Karpas-422 (cell line): ENCODE measurements at regions not wholly inside any gene's neighbourhood (a gene's known extent, or its start where the extent isn't known, plus 50 kb on each side); places are given as distances from the start of the nearest gene placed in this dataset.
A peak's percentile ranks its signal among the peaks of the same experiment; 100 is the strongest.
"Not testable (repeated sequence)": the region's sequence is repeated elsewhere in the genome, so short reads cannot be mapped to it uniquely, and the experiment has no call there.

Source experiments
- DNase-seq: peaks from one replicate; pipeline ENCODE4 v3.0.0-alpha.2; 2015
- H2AFZ ChIP-seq: fragments of 200-600 bp; sonication (generic); 2 replicates; pipeline ENCODE4 v1.6.1; 2014; ENCODE audit warnings: antibody characterized with exemption, low read length, mixed read lengths
- H3K27ac ChIP-seq: fragments of 200-600 bp; sonication (generic); 2 replicates; pipeline ENCODE4 v1.5.1; 2014; ENCODE audit warnings: mild to moderate bottlenecking, low read length, moderate library complexity
- H3K27me3 ChIP-seq: fragments of 200-600 bp; sonication (generic); 2 replicates; pipeline ENCODE4 v1.6.1; 2014; ENCODE audit warnings: low read length, mixed read lengths
- H3K36me3 ChIP-seq: fragments of 200-600 bp; sonication (generic); 2 replicates; pipeline ENCODE4 v1.6.1; 2014; ENCODE audit warnings: low read length, mixed read lengths; ENCODE audit not compliant: insufficient read depth
- H3K4me1 ChIP-seq: fragments of 200-600 bp; sonication (generic); 2 replicates; pipeline ENCODE4 v1.6.1; 2014; ENCODE audit warnings: mild to moderate bottlenecking, low read length, mixed read lengths
- H3K4me2 ChIP-seq: fragments of 200-600 bp; sonication (generic); 2 replicates; pipeline ENCODE4 v1.6.1; 2014; ENCODE audit warnings: low read length, low read depth, mild to moderate bottlenecking; ENCODE audit not compliant: poor library complexity, severe bottlenecking
- H3K4me3 ChIP-seq: fragments of 200-600 bp; sonication (generic); 2 replicates; pipeline ENCODE4 v1.5.1; 2014; ENCODE audit warnings: mild to moderate bottlenecking, antibody characterized with exemption, low read length, mixed read lengths
- H3K79me2 ChIP-seq: fragments of 200-600 bp; sonication (generic); 2 replicates; pipeline ENCODE4 v1.6.1; 2014; ENCODE audit warnings: mild to moderate bottlenecking, low read length, mixed read lengths
- H3K9ac ChIP-seq: fragments of 200-600 bp; sonication (generic); 2 replicates; pipeline ENCODE4 v1.6.0; 2014; ENCODE audit warnings: low read length
- H3K9me2 ChIP-seq: fragments of 200-600 bp; sonication (generic), shearing (Covaris generic); replicated peaks from 2 replicates; pipeline ENCODE4 v1.6.0; 2014; ENCODE audit warnings: mild to moderate bottlenecking, low read length, moderate library complexity; ENCODE audit not compliant: insufficient read depth
- H3K9me3 ChIP-seq: fragments of 300-700, 200-600 bp; sonication (generic); 2 replicates; pipeline ENCODE4 v1.6.1; 2014; ENCODE audit warnings: low read length, mixed read lengths
- H4K20me1 ChIP-seq: fragments of 200-600 bp; sonication (generic); 2 replicates; pipeline ENCODE4 v1.6.1; 2014; ENCODE audit warnings: mild to moderate bottlenecking, antibody characterized with exemption, low read length, low read depth; ENCODE audit not compliant: insufficient read depth

DNA sequence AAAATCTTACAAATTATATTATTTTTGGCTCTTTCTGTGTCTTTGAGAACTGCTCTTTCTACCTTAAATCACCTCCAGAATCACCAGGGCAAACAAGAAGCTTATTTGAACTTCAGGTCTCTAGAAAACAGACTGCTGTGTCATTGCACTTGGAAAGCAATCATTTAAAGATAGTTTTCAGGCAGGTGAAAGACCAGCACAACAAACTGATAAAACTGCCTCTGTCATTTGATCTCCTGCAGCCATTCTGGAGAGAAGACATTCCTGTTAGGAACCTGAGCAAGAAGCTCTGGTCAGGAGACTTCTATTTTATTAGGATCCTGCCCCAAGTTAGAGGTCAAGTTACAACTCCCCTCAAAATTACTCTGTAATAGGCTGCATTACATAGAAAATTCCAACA lies 50.7 kb upstream of the AP4E1 start:
- H3K79me2 ChIP-seq: no peaks in the 10 kb centered on the region
- H3K4me1 ChIP-seq: peaks cover 14% of the 10 kb centered on the region
- H2AFZ ChIP-seq: no peak overlapping the region
- H3K9ac ChIP-seq: no peak overlapping the region
- no peaks in the 10 kb centered on the region for H3K27me3 ChIP-seq
- no peak for DNase-seq
- no peak overlapping the region for H3K4me2 ChIP-seq
- H3K9me2 ChIP-seq: no peaks in the 10 kb centered on the region
- H3K27ac ChIP-seq: no peak overlapping the region
- no peaks in the 10 kb centered on the region for H3K36me3 ChIP-seq
- no peaks in the 10 kb centered on the region for H4K20me1 ChIP-seq
- no peaks in the 10 kb centered on the region for H3K9me3 ChIP-seq
- H3K4me3 ChIP-seq: no peak overlapping the region

DNA sequence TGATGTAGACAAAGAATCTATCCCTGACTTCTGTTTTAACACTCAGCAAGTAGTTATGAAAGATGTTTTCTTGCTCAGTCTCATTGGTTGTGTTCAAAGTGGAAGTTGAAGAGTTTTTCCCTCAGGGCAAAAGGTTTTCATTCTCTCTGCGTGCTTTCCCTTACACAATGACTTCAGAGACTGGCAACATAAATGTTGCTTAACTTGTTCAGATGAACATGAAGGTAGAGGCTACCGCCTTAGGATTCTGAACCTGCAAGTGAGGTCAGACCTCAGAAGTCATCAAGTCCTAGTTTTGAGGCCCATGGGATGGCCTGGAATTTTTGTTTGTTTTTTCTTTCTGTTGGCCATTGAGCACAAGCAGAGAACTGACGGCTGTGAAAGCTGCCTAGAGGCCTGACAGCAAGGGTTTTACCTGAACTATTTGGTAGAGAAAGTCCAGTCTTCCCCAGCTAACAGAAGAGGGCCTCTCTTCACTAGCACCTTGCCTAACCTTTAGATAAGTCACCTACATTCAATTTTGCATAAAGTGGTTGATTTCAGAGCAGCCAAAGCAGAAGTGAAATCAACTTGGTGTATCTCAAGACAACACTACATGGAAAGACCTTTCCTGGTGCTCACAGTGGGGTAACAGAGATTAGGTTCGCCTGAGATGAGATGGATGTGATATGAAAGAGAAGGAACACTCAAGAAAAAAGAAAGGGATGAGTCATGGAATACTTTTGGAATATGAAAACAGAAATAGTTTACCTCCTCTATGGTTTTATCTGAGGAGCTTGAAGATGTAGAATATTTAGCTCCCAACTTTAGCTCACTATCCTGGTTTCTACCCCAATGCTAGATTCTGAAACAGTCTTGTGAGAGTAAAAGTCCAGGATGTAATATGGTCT lies 53.6 kb upstream of the AP4E1 start:
- Histone ChIP-seq H3K27me3 (no peaks in the 10 kb centered on the region), H3K9me2 (no peaks in the 10 kb centered on the region), H3K4me3 (no peak overlapping the region), H3K9me3 (no peaks in the 10 kb centered on the region), H2AFZ (peak overlapping the region; percentile 88), H3K79me2 (no peaks in the 10 kb centered on the region), H3K27ac (no peak overlapping the region), H3K9ac (no peak overlapping the region), H4K20me1 (no peaks in the 10 kb centered on the region), H3K36me3 (no peaks in the 10 kb centered on the region), H3K4me1 (peaks cover 14% of the 10 kb centered on the region), H3K4me2 (peak overlapping the region; percentile 34)
- peak; percentile 79 for DNase-seq

DNA sequence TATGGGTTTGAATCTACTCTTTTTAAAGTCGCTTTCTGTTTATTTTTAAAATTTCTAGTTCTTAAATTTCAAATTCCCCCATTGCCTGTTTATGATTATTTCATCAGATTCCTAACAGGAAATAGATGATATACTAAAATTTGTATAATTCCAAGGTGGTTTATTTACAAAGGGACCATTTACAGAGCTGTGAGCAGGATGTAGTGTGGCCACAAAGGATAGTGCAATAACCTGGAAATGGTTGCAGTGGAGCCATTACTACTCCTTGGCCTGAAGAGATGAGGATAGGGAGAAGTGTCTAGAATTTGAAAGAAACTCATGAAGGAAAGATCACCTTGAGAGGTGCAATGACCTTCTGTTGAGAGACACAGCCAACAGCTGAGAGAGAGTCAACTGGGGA lies 58.5 kb upstream of the AP4E1 start:
- Histone ChIP-seq H3K79me2 (no peaks in the 10 kb centered on the region), H3K27me3 (no peaks in the 10 kb centered on the region), H3K9me3 (no peaks in the 10 kb centered on the region), H3K9me2 (no peaks in the 10 kb centered on the region), H3K4me3 (no peak overlapping the region), H2AFZ (no peak overlapping the region), H3K4me2 (no peak overlapping the region), H3K9ac (no peak overlapping the region), H3K27ac (no peak overlapping the region), H3K36me3 (no peaks in the 10 kb centered on the region), H4K20me1 (no peaks in the 10 kb centered on the region), H3K4me1 (peaks cover 6% of the 10 kb centered on the region)
- DNase-seq: no peak

DNA sequence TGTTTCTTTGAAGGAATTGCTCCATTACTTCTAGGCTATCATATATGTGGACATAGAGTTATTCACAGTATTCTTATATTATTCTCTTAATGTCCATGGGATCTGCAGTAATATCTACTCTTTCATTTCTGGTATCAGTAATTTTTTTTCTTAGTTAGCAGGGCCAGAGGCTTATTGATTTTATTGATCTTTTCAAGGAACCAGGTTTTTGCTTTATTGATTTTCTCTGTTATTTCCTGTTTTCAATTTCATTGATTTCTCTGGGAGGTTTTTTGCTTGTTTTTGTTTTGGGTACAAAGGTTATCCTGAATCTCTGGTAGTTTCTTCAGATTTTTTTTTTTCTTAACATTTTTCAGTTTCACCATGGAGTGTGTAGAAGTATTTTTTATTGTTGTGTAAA lies 60.1 kb upstream of the AP4E1 start:
- Histone ChIP-seq H3K4me1 (no peaks in the 10 kb centered on the region), H3K9me3 (no peaks in the 10 kb centered on the region), H3K27ac (no peak overlapping the region), H3K9ac (no peak overlapping the region), H3K4me3 (no peak overlapping the region), H3K9me2 (no peaks in the 10 kb centered on the region), H3K36me3 (no peaks in the 10 kb centered on the region), H3K27me3 (no peaks in the 10 kb centered on the region), H4K20me1 (no peaks in the 10 kb centered on the region), H2AFZ (no peak overlapping the region), H3K79me2 (no peaks in the 10 kb centered on the region), H3K4me2 (no peak overlapping the region)
- no peak for DNase-seq

GRCh38 chr15:50845181-50845580 lies 63.3 kb upstream of the AP4E1 start:
- not testable (repeated sequence) for H3K79me2 ChIP-seq, H3K27ac ChIP-seq, H3K27me3 ChIP-seq, H4K20me1 ChIP-seq, H3K36me3 ChIP-seq, H3K9me3 ChIP-seq, H3K9ac ChIP-seq, H3K4me1 ChIP-seq, H3K4me3 ChIP-seq, H2AFZ ChIP-seq, DNase-seq, H3K9me2 ChIP-seq, H3K4me2 ChIP-seq

DNA sequence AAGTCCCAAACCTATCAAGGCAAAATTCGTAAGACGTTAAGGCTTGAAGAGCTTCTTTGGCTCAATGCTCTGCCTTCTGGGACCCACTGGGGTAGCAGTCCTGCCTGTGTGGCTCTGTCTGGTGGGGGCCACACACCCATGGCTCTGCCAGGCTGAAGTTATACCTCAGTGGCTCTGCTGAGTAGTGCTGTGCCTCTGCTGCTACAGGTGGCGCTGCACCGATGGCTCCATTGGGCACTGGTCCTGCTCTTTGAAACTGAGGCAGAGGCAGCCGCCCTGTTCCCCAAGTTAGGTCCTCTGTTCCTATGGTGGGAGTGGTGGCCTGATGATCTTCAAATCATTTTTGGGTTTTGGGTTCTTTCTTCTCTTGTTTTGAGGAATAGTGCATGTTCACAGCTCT lies 68.0 kb upstream of the AP4E1 start:
- Histone ChIP-seq H3K9me3 (no peaks in the 10 kb centered on the region), H3K79me2 (no peaks in the 10 kb centered on the region), H3K27ac (no peak overlapping the region), H3K36me3 (no peaks in the 10 kb centered on the region), H3K4me1 (no peaks in the 10 kb centered on the region), H3K4me2 (no peak overlapping the region), H4K20me1 (no peaks in the 10 kb centered on the region), H3K9ac (no peak overlapping the region), H2AFZ (no peak overlapping the region), H3K27me3 (no peaks in the 10 kb centered on the region), H3K9me2 (no peaks in the 10 kb centered on the region), H3K4me3 (no peak overlapping the region)
- peak; percentile 47 for DNase-seq

DNA sequence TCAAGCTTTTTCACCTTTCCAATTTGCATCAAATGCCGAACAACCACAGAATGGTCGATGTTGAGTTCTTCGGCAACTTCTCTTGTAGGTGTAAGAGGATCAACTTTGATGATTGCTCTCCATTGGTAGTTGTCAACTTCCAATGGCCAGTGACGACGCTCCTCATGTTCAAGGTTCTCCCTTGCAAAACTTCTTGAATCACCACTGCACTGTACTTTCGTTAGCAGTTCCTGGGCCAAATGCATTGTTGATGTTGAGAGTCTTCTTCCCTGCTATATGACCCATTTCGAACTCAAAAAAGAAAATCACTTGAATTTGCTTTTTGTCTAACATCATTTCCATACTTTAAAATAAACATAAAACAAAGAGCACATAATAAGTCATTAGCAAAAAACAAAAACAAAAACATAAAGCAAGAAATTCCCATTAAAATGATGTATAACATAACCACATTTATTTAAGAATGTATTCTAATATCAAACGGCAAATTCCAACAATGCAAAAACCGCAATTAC lies 71.2 kb upstream of the AP4E1 start:
- DNase-seq: no peak
- no peak overlapping the region for H3K27ac ChIP-seq
- no peak overlapping the region for H3K9ac ChIP-seq
- H3K4me2 ChIP-seq: no peak overlapping the region
- H3K4me1 ChIP-seq: no peaks in the 10 kb centered on the region
- no peaks in the 10 kb centered on the region for H3K27me3 ChIP-seq
- H2AFZ ChIP-seq: no peak overlapping the region
- no peaks in the 10 kb centered on the region for H3K79me2 ChIP-seq
- H3K9me3 ChIP-seq: no peaks in the 10 kb centered on the region
- H3K9me2 ChIP-seq: no peaks in the 10 kb centered on the region
- no peaks in the 10 kb centered on the region for H3K36me3 ChIP-seq
- no peak overlapping the region for H3K4me3 ChIP-seq
- H4K20me1 ChIP-seq: no peaks in the 10 kb centered on the region

- no peaks in the 10 kb centered on the region for H3K9me3 ChIP-seq
- DNase-seq: no peak
- no peaks in the 10 kb centered on the region for H3K36me3 ChIP-seq
- no peaks in the 10 kb centered on the region for H3K9me2 ChIP-seq
- H3K27ac ChIP-seq: no peak overlapping the region
- H3K79me2 ChIP-seq: no peaks in the 10 kb centered on the region
- no peaks in the 10 kb centered on the region for H3K4me1 ChIP-seq
- H3K9ac ChIP-seq: no peak overlapping the region
- no peak overlapping the region for H3K4me3 ChIP-seq
- no peak overlapping the region for H3K4me2 ChIP-seq
- H3K27me3 ChIP-seq: no peaks in the 10 kb centered on the region
- H2AFZ ChIP-seq: no peak overlapping the region
- H4K20me1 ChIP-seq: no peaks in the 10 kb centered on the region
These were observed 65.2 kb upstream of the SPPL2A start for GRCh38 chr15:50830477-50831354.
